ENCODE measurements at regions not wholly inside any gene's neighbourhood (a gene's known extent, or its start where the extent isn't known, plus 50 kb on each side); places are given as distances from the start of the nearest gene placed in this dataset.

DNA sequence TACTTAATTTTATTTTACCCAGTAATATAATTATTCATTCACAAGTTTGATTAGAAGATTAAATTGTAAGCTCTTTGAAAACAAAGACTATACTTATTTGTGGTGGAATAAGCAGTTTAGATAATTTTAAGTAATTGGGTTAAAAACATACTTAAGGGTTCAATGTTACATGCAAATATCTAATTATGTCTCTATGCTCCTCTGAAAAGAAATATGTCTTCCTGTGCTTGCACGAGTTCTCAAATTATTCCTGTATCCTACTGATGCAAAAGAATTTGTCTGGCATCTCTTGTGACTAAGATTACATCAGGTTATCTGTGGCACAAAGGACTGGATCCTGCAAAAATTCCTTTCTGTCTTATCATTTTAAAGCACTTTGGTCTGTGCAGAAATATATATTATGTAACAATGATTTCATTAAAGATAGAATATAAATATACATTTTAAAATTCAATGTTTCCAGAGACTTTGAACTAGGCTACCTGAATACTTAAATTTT is 416.7 kb downstream of the COL11A1 start:
- TF ChIP-seq ZBTB49 (tag by site-specific recombination; IDR thresholded peaks at IDR 0.05; ENCODE audit: low read depth) (no peak), ZNF184 (tag by site-specific recombination; IDR thresholded peaks at IDR 0.05) (no peak), ZNF558 (tag by site-specific recombination; IDR thresholded peaks at IDR 0.05) (no peak)
- TF ChIP-seq, protein P1, sequence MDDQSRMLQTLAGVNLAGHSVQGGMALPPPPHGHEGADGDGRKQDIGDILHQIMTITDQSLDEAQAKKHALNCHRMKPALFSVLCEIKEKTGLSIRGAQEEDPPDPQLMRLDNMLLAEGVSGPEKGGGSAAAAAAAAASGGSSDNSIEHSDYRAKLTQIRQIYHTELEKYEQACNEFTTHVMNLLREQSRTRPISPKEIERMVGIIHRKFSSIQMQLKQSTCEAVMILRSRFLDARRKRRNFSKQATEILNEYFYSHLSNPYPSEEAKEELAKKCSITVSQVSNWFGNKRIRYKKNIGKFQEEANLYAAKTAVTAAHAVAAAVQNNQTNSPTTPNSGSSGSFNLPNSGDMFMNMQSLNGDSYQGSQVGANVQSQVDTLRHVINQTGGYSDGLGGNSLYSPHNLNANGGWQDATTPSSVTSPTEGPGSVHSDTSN (CRISPR knock-in tag; IDR thresholded peaks at IDR 0.05), result no peak
